ENCODE measurements at regions not wholly inside any gene's neighbourhood (a gene's known extent, or its start where the extent isn't known, plus 50 kb on each side); places are given as distances from the start of the nearest gene placed in this dataset.

DNA sequence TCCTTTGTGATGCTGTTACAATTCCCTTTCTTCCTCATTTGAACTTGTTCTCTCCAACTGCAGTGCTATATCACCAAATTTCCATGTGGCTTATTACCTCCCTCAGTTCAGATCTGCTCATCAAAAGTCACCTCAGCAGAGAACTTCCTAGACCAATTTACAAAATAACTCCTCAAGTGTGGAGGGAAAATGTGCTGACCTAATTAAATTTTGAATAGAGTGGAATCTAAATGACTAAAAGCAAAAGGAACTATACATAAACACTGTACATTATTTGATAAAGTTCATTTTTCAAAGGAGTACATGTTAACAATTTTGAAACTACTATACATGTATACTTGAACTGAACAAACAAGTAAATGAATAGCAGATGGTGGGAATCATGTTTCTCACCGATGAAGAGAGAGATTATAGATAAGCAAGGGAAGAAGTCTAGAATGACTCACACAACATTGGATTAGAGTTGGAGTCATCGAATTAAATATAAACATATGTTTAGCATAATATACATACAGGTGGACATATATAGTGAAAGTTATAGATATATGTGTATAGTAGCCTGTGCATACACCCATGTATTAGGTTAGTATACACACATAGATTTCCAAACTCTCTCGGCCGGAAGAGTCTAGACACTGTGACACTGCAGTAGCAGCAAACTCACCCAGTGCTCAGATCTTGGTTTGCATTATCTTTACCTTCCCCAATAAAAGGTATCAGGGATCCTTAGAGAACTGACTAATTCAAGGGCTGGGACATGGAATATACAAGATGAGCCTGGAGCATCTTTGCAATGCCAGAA, 318.7 kb downstream of the PCDH18 start:
- DNase-seq (ENCODE audit: extremely low read depth, low read depth, low spot score), result no peak

DNA sequence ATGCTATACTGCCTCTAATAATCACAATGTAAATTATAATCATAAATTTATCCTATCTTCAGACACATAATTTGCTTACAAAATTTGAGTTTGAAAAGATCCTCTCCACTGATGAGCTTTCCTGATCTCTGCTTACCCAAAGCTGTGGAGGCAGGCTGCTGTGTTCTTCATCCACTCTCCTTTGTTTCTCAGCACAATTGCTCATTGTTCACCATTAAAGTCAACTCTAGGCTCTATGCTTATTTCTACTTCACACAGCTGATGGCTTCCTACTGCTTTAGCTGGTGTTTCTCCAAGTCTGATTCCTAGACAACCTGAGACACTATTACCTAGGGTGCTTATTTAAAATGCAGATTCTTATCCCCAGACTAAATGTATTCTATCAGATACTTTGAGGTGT, 319.7 kb downstream of the PCDH18 start:
- no peak for DNase-seq (ENCODE audit: extremely low read depth, low read depth, low spot score)

DNA sequence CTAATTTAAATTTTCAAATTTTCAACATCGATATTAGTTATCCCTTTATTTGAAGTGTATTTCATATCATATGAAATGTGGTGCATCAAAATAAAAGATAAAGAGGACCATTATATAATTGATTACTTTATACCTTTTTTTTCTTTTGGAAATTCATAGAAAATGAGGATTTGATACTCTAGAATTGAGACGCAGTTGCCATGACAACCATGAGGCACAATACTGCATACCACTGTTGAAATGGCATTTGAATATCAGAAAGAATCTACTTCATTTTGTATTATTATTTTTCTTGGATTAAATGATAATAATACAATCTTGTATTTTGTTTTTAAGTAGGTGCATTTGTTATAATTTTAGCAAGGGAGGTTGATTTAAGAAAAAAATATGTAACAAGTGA, 323.1 kb downstream of the PCDH18 start:
- DNase-seq (ENCODE audit: extremely low read depth, low read depth, low spot score), result no peak

DNA sequence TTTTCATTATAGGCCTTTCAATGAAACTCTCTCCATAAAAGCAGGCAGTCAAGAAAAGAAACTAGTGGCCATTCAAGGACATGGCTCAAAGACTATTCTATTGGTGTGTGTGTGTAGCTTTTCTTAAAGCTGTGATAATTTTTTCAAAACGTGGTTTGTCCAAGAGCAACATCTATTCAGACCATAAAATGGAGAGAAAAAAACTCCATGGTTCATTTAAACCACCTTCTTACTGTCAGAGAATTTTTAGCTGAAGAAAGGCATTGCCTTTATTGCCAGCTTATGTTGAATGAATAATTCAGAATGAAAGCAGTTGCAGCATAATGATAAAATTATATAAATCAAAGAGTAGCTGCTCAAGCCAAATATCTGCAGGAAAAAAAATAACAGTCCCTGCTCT, 325.5 kb downstream of the PCDH18 start:
- no peak for DNase-seq (ENCODE audit: extremely low read depth, low read depth, low spot score)

DNA sequence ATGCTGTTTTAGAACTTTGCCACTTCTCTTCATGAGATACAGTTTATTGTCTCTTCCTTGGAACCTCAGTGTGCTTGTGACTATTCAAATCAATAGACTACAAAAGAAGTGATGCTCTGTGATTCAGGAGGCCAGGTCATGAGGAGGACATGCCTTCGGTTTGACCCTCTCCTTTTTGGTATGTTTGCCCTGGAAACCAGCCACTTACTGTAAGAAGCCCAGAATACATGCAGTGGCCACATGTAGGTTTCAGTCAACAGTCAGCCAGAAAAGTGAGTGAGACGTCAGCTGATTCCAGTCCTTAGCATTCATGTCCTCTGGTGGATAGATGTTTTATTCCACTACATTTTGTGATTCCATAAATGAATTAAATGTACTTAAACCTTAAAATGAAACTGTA, 328.7 kb downstream of the PCDH18 start:
- no peak for DNase-seq (ENCODE audit: extremely low read depth, low read depth, low spot score)

DNA sequence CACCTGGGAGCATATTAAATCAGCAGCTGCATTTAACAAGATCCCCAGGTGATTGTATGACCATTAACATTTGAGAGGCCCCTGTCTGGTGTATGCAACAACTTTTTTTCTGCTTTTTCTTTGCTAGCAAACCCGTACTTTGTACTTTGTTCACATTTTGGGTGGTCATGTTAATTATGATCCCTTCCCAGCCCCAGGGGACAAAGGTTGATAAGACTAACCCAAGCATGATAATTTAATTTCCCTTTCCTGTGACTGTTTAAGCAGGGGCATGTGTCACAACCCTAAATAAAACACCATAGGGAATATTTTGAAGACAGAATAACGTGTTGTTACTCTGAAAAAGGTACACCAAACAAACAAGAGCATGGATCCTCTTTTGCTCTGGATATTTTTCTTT, 332.0 kb downstream of the PCDH18 start:
- no peak for DNase-seq (ENCODE audit: extremely low read depth, low read depth, low spot score)

DNA sequence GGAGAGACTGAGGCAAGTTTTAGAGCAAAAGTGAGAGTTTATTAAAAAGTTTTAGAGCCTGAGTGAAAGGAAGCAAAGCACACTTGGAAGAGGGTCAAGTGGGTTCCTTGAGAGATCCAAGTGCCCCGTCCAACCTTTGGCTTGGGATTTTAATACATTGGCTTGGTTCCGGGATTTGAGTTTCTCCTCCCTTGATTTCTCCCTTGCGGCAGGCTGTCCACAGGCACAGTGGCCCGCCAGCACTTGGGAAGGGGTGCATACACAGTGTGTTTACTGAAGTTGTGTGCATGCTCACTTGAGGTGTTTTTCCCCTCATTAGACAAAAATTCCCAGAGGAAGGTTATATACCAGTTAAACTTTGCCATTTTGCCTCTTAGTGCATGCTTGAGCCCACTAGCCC, 333.5 kb downstream of the PCDH18 start:
- DNase-seq (ENCODE audit: extremely low read depth, low read depth, low spot score), result no peak

DNA sequence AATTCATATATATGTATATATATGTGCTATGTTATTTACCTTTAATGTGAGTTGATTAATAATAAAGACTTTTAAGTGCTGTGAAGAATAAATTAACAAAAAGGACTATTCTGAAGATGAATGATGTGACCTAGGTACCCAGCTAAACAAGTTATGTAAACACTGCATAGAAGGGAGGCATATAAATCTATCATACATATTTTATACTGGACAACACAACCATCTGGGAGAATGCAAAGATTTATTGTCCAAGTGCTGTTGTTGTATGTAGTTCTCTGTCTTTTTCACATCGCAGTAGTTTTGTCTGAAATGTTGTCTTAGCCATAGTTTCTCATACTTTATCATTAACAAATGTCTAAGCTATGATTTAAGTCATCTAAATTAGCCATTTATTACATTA, 337.6 kb downstream of the PCDH18 start:
- no peak for DNase-seq (ENCODE audit: extremely low read depth, low read depth, low spot score)

DNA sequence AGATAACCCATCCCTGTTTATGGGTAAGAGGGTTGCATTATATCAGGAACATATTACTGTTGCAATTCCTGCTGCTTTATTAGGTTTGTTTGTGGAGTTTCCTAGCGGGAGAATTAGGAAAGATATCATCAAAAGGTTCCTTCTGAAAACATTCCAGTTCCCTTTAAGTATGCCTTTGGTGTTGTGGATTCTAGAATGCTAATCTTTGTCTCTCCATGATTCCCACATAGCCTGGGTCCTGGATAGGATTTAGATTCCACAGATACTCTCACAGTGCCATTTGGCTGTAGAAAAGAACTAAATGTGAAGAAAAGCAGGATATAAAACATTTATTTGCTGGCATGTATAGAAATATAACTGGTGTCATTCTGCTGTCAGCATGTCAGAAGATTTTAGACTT, 338.7 kb downstream of the PCDH18 start:
- no peak for DNase-seq (ENCODE audit: extremely low read depth, low read depth, low spot score)

DNA sequence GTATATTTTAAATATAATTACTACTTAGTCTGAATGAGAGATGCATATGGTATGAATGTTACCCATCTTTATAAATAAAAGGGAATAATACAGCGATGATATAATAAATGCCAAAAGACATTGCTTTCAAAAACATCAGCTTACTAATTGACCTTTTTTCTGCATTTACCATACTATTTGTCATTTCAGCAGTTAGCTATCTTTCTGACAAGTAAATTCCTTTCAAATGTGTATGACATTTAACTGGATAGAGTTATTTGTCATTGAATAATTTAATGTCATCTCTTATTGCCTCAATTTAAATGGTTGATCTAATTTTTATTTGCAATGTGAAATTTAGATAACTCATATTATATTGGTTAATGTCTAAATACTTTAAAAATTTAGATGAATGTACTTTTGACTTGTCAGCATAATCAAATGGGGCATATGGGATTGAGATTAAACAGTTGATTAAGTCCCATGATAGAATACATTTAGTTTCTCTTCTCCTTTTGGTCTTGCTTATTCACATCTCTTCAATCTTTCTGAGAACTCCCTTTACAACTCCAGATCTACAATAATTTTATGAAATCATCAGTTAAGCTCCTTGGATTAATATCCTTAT, 350.9 kb downstream of the PCDH18 start:
- DNase-seq (ENCODE audit: extremely low read depth, low read depth, low spot score), result no peak

DNA sequence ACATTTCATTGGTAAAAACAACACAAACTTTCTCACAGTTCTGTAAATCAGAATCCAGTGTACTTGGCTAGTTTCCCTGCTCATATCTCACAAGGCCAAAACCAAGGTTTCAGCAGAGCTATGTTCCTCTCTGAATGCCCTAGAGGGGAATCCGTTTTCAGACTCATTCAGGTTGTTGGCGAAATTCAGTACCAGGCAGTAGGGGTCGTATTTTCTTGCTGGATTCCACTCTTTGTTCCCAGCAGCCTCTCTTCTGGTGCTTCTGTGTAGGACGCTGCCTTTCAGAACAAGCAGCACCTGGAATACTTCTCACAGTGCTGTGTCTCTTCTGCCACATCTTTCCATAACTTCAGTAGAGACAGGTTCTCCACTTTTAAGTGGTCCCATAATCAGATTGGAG, 351.9 kb downstream of the PCDH18 start:
- no peak for DNase-seq (ENCODE audit: extremely low read depth, low read depth, low spot score)

DNA sequence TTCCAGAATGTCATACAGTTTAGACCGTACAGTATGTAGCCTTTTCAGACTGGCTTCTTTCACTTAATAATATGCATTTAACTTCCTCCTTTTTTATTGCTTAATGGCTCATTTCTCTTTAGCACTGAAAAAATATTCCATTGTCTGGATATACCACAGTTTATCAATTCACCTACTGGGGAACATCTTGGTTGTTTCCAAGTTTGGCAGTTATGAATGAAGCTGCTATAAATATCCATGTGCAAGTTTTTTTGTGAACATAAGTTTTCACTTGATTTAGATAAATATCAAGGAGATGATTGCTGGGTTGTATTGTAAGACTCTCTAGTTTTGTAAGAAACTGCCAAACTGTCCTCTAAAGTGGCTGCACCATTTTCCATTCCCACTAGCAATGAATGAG, 375.5 kb downstream of the PCDH18 start:
- no peak for DNase-seq (ENCODE audit: extremely low read depth, low read depth, low spot score)

DNA sequence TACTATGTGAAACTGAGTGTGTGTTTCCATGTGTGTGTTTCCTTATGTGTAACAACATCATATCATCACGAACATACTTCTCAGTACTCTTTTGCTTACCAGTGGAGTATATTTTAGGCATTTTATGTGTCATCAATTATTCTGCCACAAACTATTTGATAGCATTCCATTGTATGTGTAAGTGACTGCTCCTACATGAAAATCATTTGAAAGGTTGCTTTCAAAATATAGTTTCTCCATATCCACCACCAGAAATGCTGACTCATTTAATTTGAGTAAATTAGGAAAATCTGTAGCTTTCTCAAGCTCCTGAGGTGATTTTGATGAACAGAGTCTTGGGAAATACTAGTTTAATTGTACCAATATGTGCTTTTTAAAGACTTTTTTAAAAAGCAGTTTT, 376.2 kb downstream of the PCDH18 start:
- no peak for DNase-seq (ENCODE audit: extremely low read depth, low read depth, low spot score)

DNA sequence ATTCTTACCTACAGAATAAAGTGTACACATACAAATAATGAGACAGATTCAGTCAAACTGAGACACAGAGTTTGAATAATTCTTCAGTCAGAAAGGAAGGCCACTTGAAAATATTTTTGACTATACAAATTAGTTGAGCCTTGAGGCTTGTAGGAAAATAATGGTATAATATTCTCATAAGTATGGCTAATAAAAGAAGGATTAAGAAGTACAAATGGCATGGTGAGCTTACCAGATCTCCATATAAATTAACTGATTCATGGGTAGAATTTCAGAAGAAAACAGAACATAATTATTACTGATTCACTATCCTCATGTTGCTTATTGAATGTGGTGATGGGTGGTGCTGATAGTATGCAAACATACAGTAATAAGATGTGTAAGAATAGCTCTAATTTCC, 401.1 kb downstream of the PCDH18 start:
- DNase-seq (ENCODE audit: extremely low read depth, low read depth, low spot score), result no peak

DNA sequence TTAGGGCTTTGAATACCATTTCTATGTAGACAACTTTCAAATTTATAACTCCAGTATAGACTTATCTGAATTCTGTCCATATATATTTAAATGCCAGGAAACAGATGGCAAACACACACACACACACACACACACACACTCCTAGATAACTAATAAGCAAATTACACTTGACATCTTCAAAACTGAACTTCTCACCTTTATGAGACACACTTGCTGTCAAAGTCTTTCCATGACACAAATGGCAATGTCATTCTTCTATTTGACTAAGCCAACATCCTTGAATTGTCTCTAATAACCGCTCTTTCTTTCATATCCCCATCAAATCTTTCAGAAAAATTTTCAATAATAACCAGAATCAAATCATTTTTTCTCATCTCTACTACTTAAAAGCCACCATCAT, 402.4 kb downstream of the PCDH18 start:
- DNase-seq (ENCODE audit: extremely low read depth, low read depth, low spot score), result no peak

DNA sequence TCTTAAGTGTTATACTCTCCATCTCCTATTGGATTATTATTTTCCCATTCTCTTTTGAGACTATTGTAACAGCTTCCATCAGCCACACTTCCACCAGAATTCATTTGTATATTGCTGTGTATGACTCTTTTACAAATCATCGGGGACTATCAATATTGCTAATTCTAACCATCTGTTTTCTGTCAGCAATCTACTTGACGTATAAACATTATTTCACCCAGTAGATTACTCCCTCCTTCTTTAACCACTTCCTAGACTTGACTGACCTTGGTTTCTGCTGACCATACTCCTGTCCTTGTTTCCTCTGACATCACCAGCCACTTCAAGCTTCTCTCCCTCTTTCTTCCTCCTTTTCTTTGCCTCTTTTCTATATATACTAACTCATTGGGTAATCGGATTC, 402.9 kb downstream of the PCDH18 start:
- no peak for DNase-seq (ENCODE audit: extremely low read depth, low read depth, low spot score)

DNA sequence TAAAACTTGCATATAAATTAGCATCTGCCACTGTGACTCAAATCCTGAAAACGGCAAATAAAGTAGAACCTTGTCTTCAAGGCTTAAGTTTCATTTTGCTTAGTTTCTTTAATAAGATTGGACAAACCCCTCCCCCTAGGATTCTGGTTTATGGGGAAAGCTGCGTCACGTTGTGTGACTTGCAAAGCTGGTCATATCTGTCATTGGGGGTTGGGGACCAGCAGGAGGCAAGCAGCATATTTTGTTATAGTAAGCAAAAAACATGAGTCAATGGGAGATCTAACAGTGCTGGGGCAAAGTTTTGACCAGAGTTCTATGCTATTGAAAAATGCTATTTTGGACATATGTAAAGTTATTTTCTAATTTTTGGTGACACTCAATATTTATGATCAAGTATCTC, 407.3 kb downstream of the PCDH18 start:
- no peak for DNase-seq (ENCODE audit: extremely low read depth, low read depth, low spot score)

DNA sequence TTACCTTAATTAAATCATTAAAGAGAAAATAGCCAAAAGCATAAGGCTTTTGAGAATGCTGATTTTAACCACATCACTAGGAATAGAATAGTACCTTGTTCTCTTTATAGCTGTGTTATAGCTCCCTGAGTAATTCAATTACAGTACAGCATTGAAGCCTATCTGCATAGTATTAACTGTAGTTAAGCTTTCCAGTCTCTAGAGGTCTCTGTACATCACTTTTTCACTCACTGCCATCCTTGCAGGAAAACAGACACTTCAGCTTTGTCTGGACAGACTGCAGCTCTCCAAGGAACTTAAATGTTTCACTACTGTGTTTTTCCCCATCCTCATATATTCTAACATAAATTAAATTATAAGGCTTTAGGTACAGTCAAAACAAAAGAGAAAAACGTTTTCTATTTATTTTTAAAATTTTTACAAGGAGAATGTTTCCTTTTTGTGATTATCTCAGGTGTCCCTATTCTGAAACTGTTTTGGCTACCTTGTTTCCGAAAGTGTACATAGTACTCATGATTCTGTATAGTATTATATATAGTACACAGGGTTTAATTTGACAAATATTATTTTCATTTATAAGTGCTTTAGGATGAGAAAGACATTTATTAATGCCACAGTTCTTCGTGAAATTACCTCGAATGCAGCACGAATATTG, 407.9 kb downstream of the PCDH18 start:
- DNase-seq (ENCODE audit: extremely low read depth, low read depth, low spot score), result peak; percentile 27

DNA sequence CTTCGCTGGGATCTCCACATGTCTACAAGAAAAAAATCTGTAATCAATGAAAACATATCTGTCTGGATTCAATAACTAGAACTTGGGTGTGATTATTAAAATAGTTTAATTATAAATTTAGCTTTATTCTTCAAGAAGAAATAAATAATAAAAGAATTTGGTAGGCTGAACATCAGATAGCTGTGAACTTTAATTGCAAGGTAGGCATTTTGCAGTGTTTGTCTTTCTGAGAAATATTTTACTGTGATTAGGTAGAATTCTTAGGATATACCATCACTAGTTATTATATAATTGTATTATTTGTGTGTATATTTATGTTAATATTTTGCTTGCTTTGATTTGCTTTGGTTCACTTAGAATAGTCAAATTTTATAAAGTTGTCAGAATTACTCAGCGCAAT, 409.4 kb downstream of the PCDH18 start:
- no peak for DNase-seq (ENCODE audit: extremely low read depth, low read depth, low spot score)

DNA sequence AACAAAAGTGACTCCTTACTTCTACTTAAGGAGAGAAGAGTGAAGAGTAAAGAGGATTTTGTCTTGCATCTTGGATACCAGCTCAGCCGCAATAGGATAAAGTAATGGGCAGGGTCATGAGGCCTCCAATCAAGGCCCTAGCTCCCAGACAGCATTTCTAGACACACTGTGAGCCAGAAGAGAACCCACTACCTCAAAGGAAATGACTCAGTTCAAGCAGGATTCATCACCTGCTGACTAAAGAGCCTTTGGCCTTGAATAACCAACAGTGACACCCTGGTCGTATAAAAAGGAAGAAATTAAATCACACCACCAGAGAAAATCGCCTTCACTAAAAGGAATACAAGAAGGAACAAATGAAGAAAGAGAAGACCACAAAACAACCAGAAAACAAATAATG, 416.1 kb downstream of the PCDH18 start:
- no peak for DNase-seq (ENCODE audit: extremely low read depth, low read depth, low spot score)

DNA sequence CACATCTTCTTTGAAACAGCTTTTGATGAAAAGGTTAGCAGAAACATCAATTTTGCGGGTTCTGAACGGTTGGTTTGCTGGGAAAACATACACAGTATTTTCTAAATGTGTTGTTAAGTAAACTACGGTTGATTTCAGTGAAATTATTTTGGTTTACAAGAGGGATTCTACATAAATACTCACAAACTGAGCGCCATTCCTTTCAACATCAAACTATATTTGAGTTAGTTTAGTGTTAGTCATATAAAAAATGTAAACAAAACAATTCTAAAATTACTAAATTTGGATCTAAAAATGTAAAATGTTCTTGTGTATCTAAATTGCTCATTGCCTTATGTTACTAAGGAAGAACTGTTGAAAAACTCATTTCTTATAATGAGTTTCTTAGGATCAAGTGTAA, 425.6 kb downstream of the PCDH18 start:
- DNase-seq (ENCODE audit: extremely low read depth, low read depth, low spot score), result no peak

DNA sequence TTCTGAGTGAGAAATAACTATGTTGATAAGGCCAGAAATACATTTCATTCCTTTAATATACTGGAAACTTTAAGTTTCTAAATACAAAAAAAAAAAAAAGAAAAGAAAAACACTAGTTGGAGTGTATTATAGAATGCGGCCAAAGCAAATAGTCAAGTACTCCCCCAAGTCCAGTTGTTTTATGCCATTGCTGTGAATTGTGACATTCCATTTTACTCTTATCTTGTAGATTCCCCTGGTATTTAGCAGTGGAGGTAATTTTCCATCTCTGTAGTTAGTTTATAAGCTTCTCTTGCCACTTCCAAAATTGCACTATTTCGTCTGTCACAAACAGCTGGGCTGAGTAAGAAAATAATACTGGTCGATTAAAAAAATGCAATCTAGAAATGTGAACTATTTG, 426.0 kb downstream of the PCDH18 start:
- DNase-seq (ENCODE audit: extremely low read depth, low read depth, low spot score), result no peak

All from glomerular endothelial cell (primary cell).